ENCODE measurements at regions not wholly inside any gene's neighbourhood (a gene's known extent, or its start where the extent isn't known, plus 50 kb on each side); places are given as distances from the start of the nearest gene placed in this dataset.
"Not testable (repeated sequence)": the region's sequence is repeated elsewhere in the genome, so short reads cannot be mapped to it uniquely, and the experiment has no call there.

- peaks cover 10% of the 10 kb centered on the region for H3K9me3 Mint-ChIP-seq (ENCODE audit: unreplicated experiment)
- DNase-seq (ENCODE audit: extremely low spot score, unreplicated experiment) = no peak
- no peaks in the 10 kb centered on the region for H3K27me3 Mint-ChIP-seq (ENCODE audit: unreplicated experiment)
- no peaks in the 10 kb centered on the region for H3K36me3 Mint-ChIP-seq (ENCODE audit: unreplicated experiment)
- H3K4me1 Mint-ChIP-seq (ENCODE audit: unreplicated experiment) = no peaks in the 10 kb centered on the region
- H3K4me3 Mint-ChIP-seq (ENCODE audit: unreplicated experiment) = no peak overlapping the region
- H3K27ac Mint-ChIP-seq (ENCODE audit: unreplicated experiment) = no peak overlapping the region
- TF ChIP-seq CTCF (IDR thresholded peaks at IDR 0.05) = no peak
Measured at GRCh38 chr4:107492566-107492965, 227.5 kb downstream of the PAPSS1 start.

DNA sequence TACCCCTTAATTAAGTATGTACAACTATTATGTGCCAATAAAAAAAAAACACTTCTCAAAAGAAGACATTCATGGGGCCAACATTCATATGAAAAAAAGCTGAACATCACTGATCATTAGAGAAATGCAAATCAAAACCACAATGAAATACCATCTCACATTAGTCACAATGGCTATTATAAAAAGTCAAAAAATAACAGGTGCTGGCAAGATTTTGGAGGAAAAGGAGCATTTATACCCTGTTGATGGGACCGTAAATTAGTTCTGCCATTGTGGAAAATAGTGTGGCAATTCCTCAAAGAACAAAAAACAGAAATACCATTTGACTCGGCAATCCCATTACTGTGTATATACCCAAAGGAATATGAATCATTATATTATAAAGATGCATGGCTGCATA is 229.9 kb downstream of the PAPSS1 start:
- H3K36me3 Mint-ChIP-seq (ENCODE audit: unreplicated experiment) = peaks cover 3% of the 10 kb centered on the region
- H3K9me3 Mint-ChIP-seq (ENCODE audit: unreplicated experiment) = peaks cover 3% of the 10 kb centered on the region
- H3K27ac Mint-ChIP-seq (ENCODE audit: unreplicated experiment) = no peak overlapping the region
- H3K4me1 Mint-ChIP-seq (ENCODE audit: unreplicated experiment) = no peaks in the 10 kb centered on the region
- no peak for DNase-seq (ENCODE audit: extremely low spot score, unreplicated experiment)
- no peak overlapping the region for H3K4me3 Mint-ChIP-seq (ENCODE audit: unreplicated experiment)
- no peak for TF ChIP-seq CTCF (IDR thresholded peaks at IDR 0.05)
- H3K27me3 Mint-ChIP-seq (ENCODE audit: unreplicated experiment) = peaks cover 9% of the 10 kb centered on the region

DNA sequence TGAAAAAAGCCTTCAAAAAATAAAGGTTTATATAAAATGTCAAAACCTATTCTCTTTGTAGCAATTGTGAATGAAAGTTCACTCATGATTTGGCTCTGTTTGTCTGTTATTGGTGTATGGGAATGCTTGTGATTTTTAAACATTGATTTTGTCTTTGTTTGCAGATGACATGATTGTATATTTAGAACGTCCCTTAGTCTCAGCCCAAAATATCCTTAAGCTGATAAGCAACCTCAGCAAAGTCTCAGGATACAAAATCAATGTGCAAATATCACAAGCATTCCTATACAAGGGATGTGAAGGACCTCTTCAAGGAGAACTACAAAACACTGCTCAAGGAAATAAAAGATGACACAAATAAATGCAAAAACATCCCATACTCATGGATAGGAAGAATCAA is 236.4 kb downstream of the PAPSS1 start:
- H3K9me3 Mint-ChIP-seq (ENCODE audit: unreplicated experiment) = peaks cover 22% of the 10 kb centered on the region
- not testable (repeated sequence) for H3K27ac Mint-ChIP-seq (ENCODE audit: unreplicated experiment); H3K4me1 Mint-ChIP-seq (ENCODE audit: unreplicated experiment); H3K27me3 Mint-ChIP-seq (ENCODE audit: unreplicated experiment); H3K36me3 Mint-ChIP-seq (ENCODE audit: unreplicated experiment); DNase-seq (ENCODE audit: extremely low spot score, unreplicated experiment); H3K4me3 Mint-ChIP-seq (ENCODE audit: unreplicated experiment)

DNA sequence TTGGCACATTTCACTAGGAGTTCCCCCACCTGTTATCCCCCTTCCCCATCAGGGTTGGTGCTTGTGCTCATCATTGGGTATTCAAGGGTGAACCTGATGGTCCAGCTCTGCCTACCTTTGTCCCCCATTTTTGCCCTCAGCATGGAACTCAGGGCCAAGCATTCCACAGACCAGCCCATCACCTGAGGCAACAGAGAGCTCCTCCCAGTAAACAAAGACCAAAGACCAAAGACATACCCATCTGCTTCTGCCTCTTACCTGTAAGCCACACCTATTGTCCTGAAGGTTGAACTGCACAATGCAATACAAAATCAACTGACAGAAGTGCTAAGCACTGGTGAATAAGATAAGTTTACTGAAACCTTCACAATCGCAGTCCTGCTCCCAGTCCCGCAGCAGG is 237.5 kb downstream of the PAPSS1 start:
- H3K4me1 Mint-ChIP-seq (ENCODE audit: unreplicated experiment) = no peaks in the 10 kb centered on the region
- peaks cover 7% of the 10 kb centered on the region for H3K36me3 Mint-ChIP-seq (ENCODE audit: unreplicated experiment)
- no peak for DNase-seq (ENCODE audit: extremely low spot score, unreplicated experiment)
- no peak overlapping the region for H3K27ac Mint-ChIP-seq (ENCODE audit: unreplicated experiment)
- TF ChIP-seq CTCF (IDR thresholded peaks at IDR 0.05) = no peak
- no peak overlapping the region for H3K4me3 Mint-ChIP-seq (ENCODE audit: unreplicated experiment)
- peaks cover 9% of the 10 kb centered on the region for H3K27me3 Mint-ChIP-seq (ENCODE audit: unreplicated experiment)
- peaks cover 22% of the 10 kb centered on the region for H3K9me3 Mint-ChIP-seq (ENCODE audit: unreplicated experiment)

DNA sequence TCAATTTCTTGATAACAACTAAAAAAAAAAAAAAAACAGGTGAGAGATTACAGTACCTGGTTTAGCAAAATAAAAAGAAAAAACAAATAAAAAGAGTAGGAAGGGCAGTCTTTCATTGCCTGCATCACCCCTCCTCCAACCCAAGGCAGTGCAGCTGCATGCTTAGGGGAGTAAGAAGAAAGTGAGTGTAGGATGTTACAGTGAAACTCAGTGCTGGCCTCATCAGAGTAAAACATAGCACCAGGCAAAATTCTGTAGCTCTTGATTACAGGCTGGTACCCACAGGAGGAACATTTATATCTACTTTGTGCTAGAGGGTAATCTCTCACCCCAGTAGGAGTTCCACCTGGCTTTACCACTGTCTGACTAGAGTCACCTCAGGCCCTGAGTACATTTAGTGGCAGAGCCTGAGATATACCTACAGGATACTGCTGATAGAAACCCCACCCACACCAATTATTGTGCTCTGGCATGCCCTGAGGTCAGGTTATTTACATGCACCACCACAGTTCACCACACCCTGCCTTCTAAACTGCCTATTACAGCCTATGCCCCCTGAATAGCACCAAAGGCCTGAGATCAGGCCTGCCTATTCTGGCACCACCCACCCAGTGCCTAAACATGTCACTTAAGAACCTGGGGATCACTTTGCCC is 241.6 kb downstream of the PAPSS1 start:
- H3K4me1 Mint-ChIP-seq (ENCODE audit: unreplicated experiment) = no peaks in the 10 kb centered on the region
- H3K4me3 Mint-ChIP-seq (ENCODE audit: unreplicated experiment) = no peak overlapping the region
- H3K27me3 Mint-ChIP-seq (ENCODE audit: unreplicated experiment) = no peaks in the 10 kb centered on the region
- no peak for DNase-seq (ENCODE audit: extremely low spot score, unreplicated experiment)
- peaks cover 19% of the 10 kb centered on the region for H3K9me3 Mint-ChIP-seq (ENCODE audit: unreplicated experiment)
- H3K36me3 Mint-ChIP-seq (ENCODE audit: unreplicated experiment) = no peaks in the 10 kb centered on the region
- no peak for TF ChIP-seq CTCF (IDR thresholded peaks at IDR 0.05)
- H3K27ac Mint-ChIP-seq (ENCODE audit: unreplicated experiment) = no peak overlapping the region

DNA sequence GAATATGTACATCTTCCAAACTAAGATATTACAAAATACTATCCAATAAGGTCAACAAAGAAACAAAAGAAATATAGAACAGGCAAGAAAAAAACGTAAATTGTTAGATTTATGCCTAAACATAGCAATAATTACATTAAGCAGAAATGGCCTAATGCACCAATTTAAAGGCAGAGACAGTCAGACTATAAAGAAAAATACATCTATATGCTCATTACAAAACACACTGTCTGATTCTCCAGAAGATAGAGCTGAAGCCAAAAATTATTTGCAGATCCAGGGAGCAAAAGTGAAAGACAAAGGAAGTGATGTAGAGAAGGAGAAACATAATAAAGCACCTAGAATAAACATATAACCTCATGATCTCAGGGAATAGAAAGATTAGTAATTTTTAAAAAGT is 246.9 kb downstream of the PAPSS1 start:
- Mint-ChIP-seq H3K27ac (ENCODE audit: unreplicated experiment) (no peak overlapping the region), H3K27me3 (ENCODE audit: unreplicated experiment) (peaks cover 3% of the 10 kb centered on the region), H3K9me3 (ENCODE audit: unreplicated experiment) (no peaks in the 10 kb centered on the region), H3K4me1 (ENCODE audit: unreplicated experiment) (no peaks in the 10 kb centered on the region), H3K4me3 (ENCODE audit: unreplicated experiment) (no peak overlapping the region), H3K36me3 (ENCODE audit: unreplicated experiment) (no peaks in the 10 kb centered on the region)
- TF ChIP-seq CTCF (IDR thresholded peaks at IDR 0.05) = no peak
- DNase-seq (ENCODE audit: extremely low spot score, unreplicated experiment) = no peak

Data from osteocyte (in vitro differentiated cells).